Panc1 (cell line): ENCODE measurements at regions not wholly inside any gene's neighbourhood (a gene's known extent, or its start where the extent isn't known, plus 50 kb on each side); places are given as distances from the start of the nearest gene placed in this dataset.

Source experiments
- ATAC-seq: fragments of 200-7000 bp; cut with Tn5 transposase; 2 replicates; pipeline ENCODE4 v1.9.1; 2020; ENCODE audit warnings: mild to moderate bottlenecking, moderate library complexity
- BruUV-seq: library from RNA; stranded (reverse); fragments of 400-500 nt; replicated peaks from 2 replicates; lab custom pipeline; 2021; lab: Mats Ljungman, UMichigan
- CTCF ChIA-PET: fragments of 300-600 bp; sonication (Branson Sonifier 250); formaldehyde crosslinking; loops from one replicate; lab custom pipeline; 2022; ENCODE audit warnings: antibody characterized with exemption; lab: Charles Lee
- POLR2A ChIA-PET: fragments of 300-600 bp; sonication (Branson Sonifier 250); formaldehyde crosslinking; loops from one replicate; lab custom pipeline; 2022; ENCODE audit warnings: antibody characterized with exemption; lab: Charles Lee
- DNase-seq: peaks from one replicate; pipeline ENCODE4 v3.0.0-alpha.2; 2010; ENCODE audit warnings: low read depth, low spot score
- H3K27ac ChIP-seq: 2 replicates; pipeline ENCODE4 v1.5.1; 2011; ENCODE audit warnings: mild to moderate bottlenecking, low read length, inconsistent platforms
- H3K27me3 ChIP-seq: fragments of 200-500 bp; sonication (Bioruptor generic); 2 replicates; pipeline ENCODE4 v1.6.0; 2014; ENCODE audit warnings: low read length, inconsistent platforms; ENCODE audit not compliant: control insufficient read depth, insufficient read depth
- H3K36me3 ChIP-seq: fragments of 200-500 bp; sonication (Bioruptor generic); 2 replicates; pipeline ENCODE4 v1.5.1; 2014; ENCODE audit warnings: inconsistent platforms, mild to moderate bottlenecking, low read length, moderate library complexity; ENCODE audit not compliant: control insufficient read depth, insufficient read depth
- H3K4me1 ChIP-seq: 2 replicates; pipeline ENCODE4 v1.5.1; 2011; ENCODE audit warnings: inconsistent platforms, mild to moderate bottlenecking, low read length, moderate library complexity; ENCODE audit not compliant: control insufficient read depth, insufficient read depth
- H3K4me3 ChIP-seq, 2 experiments: 2 replicates each; pipeline ENCODE4 v1.5.1; 2011 to 2012; ENCODE audit warnings: low read depth in 2 of 2, low read length in 2 of 2, mild to moderate bottlenecking in 2 of 2, inconsistent platforms in 1 of 2, moderate library complexity in 1 of 2
- H3K9me3 ChIP-seq: fragments of 200-500 bp; sonication (Bioruptor generic); 2 replicates; pipeline ENCODE4 v1.5.1; 2014; ENCODE audit warnings: low read depth, mild to moderate bottlenecking, inconsistent platforms, low read length, moderate library complexity; ENCODE audit not compliant: control insufficient read depth, insufficient read depth
- POLR2AphosphoS5 ChIP-seq: IDR thresholded peaks from 2 replicates; pipeline ENCODE4 v1.6.1; 2012; ENCODE audit warnings: mild to moderate bottlenecking, low read depth, low read length, moderate library complexity
- SIN3A ChIP-seq: IDR thresholded peaks from 2 replicates; pipeline ENCODE4 v1.6.1; 2012; ENCODE audit warnings: low read depth, mild to moderate bottlenecking, low read length, moderate library complexity, borderline replicate concordance; ENCODE audit not compliant: insufficient read depth
- TCF7L2 ChIP-seq: IDR thresholded peaks from 2 replicates; pipeline ENCODE4 v1.6.1; 2011; ENCODE audit warnings: mild to moderate bottlenecking, low read depth, low read length, inconsistent platforms
- in situ Hi-C: cut with HindIII; loops from 2 replicates; pipeline ENCODE4 v1.10.0; 2016; ENCODE audit warnings: low sequenced_read_pairs, low pct_unique_long_range_greater_than_20kb
- intact Hi-C: fragments of 100-400 bp; cut with micrococcal nuclease; formaldehyde crosslinking; loops from one replicate; pipeline ENCODE4 v1.10.0; 2022; ENCODE audit not compliant: unreplicated experiment
- TF ChIP-seq, protein P1 (sequence below): fragments of 450-650 bp; IDR thresholded peaks from 2 replicates; pipeline ENCODE4 v1.5.1; 2017; ENCODE audit warnings: mild to moderate bottlenecking
- TF ChIP-seq, protein P2 (sequence below), 2 experiments: IDR thresholded peaks; 2 replicates each; pipeline ENCODE4 v1.6.1; 2011 to 2012; ENCODE audit warnings: low read depth in 2 of 2, control low read depth in 1 of 2, low read length in 1 of 2, mild to moderate bottlenecking in 1 of 2, moderate library complexity in 1 of 2; ENCODE audit not compliant: insufficient read depth in 1 of 2

DNA sequence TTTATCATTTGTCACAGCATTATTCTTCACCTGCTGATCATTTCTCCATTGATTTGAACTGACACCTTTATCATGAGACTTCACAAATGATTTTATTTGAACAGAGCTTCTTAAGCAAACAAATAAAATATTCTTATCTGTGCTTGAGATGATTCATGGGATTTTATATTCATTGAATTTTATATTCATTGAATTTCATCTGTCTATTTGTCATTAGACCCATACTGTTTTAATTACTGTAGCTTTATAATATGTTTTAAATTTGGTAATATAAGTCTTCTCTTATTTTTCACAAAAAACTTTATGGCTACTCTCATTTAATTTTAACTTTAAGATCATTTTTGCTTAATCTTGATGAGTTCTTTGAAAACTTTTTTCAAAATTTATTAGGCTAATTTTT lies 777.4 kb upstream of the TBX3 start:
- Histone ChIP-seq H3K9me3 (peaks cover 4% of the 10 kb centered on the region; the same call in 1 of the 2 replicates), H3K36me3 (no peaks in the 10 kb centered on the region), H3K27me3 (0 out of 2 replicates have a peak, but pooled peaks cover 2% of the 10 kb centered on the region), H3K27ac (no peak overlapping the region), H3K4me1 (no peaks in the 10 kb centered on the region), H3K4me3 (no peak overlapping the region)
- ATAC-seq (no peak), DNase-seq (no peak)
- CTCF ChIA-PET, result no interaction called here
- no TSS peak for BruUV-seq
- intact Hi-C loops (no loop called here), in situ Hi-C loops (no loop called here)
- TF ChIP-seq, protein P1, sequence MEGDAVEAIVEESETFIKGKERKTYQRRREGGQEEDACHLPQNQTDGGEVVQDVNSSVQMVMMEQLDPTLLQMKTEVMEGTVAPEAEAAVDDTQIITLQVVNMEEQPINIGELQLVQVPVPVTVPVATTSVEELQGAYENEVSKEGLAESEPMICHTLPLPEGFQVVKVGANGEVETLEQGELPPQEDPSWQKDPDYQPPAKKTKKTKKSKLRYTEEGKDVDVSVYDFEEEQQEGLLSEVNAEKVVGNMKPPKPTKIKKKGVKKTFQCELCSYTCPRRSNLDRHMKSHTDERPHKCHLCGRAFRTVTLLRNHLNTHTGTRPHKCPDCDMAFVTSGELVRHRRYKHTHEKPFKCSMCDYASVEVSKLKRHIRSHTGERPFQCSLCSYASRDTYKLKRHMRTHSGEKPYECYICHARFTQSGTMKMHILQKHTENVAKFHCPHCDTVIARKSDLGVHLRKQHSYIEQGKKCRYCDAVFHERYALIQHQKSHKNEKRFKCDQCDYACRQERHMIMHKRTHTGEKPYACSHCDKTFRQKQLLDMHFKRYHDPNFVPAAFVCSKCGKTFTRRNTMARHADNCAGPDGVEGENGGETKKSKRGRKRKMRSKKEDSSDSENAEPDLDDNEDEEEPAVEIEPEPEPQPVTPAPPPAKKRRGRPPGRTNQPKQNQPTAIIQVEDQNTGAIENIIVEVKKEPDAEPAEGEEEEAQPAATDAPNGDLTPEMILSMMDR, result no peak
- TF ChIP-seq POLR2AphosphoS5 (no peak), SIN3A (no peak)
- POLR2A ChIA-PET, result no interaction called here

GRCh38 chr12:115457798-115458197 lies 773.8 kb upstream of the TBX3 start:
- no TSS peak for BruUV-seq
- H3K27me3 ChIP-seq, result no peaks in the 10 kb centered on the region
- ATAC-seq, result no peak
- no peak overlapping the region for H3K4me3 ChIP-seq
- POLR2A ChIA-PET, result no interaction called here
- H3K36me3 ChIP-seq, result no peaks in the 10 kb centered on the region
- CTCF ChIA-PET, result no interaction called here
- intact Hi-C loops, result no loop called here
- no peak for DNase-seq
- H3K4me1 ChIP-seq, result no peaks in the 10 kb centered on the region
- peaks cover 4% of the 10 kb centered on the region; the same call in 1 of the 2 replicates for H3K9me3 ChIP-seq
- TF ChIP-seq, protein P2, sequence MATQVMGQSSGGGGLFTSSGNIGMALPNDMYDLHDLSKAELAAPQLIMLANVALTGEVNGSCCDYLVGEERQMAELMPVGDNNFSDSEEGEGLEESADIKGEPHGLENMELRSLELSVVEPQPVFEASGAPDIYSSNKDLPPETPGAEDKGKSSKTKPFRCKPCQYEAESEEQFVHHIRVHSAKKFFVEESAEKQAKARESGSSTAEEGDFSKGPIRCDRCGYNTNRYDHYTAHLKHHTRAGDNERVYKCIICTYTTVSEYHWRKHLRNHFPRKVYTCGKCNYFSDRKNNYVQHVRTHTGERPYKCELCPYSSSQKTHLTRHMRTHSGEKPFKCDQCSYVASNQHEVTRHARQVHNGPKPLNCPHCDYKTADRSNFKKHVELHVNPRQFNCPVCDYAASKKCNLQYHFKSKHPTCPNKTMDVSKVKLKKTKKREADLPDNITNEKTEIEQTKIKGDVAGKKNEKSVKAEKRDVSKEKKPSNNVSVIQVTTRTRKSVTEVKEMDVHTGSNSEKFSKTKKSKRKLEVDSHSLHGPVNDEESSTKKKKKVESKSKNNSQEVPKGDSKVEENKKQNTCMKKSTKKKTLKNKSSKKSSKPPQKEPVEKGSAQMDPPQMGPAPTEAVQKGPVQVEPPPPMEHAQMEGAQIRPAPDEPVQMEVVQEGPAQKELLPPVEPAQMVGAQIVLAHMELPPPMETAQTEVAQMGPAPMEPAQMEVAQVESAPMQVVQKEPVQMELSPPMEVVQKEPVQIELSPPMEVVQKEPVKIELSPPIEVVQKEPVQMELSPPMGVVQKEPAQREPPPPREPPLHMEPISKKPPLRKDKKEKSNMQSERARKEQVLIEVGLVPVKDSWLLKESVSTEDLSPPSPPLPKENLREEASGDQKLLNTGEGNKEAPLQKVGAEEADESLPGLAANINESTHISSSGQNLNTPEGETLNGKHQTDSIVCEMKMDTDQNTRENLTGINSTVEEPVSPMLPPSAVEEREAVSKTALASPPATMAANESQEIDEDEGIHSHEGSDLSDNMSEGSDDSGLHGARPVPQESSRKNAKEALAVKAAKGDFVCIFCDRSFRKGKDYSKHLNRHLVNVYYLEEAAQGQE (IDR thresholded peaks at IDR 0.05; ENCODE audit: insufficient read depth in 1 of 2, low read depth in 2 of 2, low read length in 1 of 2), result no peak
- TF ChIP-seq POLR2AphosphoS5, result no peak
- no peak for TF ChIP-seq SIN3A
- no peak for TF ChIP-seq TCF7L2
- TF ChIP-seq, protein P1, result no peak
- no peak overlapping the region for H3K27ac ChIP-seq
- in situ Hi-C loops, result no loop called here
